Endothelial cell of umbilical vein (primary cell): ENCODE measurements at regions not wholly inside any gene's neighbourhood (a gene's known extent, or its start where the extent isn't known, plus 50 kb on each side); places are given as distances from the start of the nearest gene placed in this dataset.

Source experiments
- BruUV-seq: library from RNA; stranded (reverse); fragments of 400-500 nt; replicated peaks from 2 replicates; lab custom pipeline; 2021; lab: Mats Ljungman, UMichigan
- CTCF ChIA-PET: fragments of 300-600, 350-600 bp; sonication (Branson Sonifier 250); formaldehyde crosslinking; loops from one replicate; lab custom pipeline; 2021; ENCODE audit warnings: antibody characterized with exemption, inconsistent platforms; lab: Charles Lee
- POLR2A ChIA-PET: fragments of 300-600, 350-600 bp; sonication (Branson Sonifier 250); formaldehyde crosslinking; loops from one replicate; lab custom pipeline; 2021; ENCODE audit warnings: antibody characterized with exemption, inconsistent platforms; lab: Charles Lee
- DNase-seq: peaks from one replicate; pipeline ENCODE4 v3.0.0-alpha.2; 2011; ENCODE audit warnings: low read depth, low spot score
- FAIRE-seq: peaks from 2 replicates; lab custom pipeline; 2011; peaks lifted over from hg19 to GRCh38; lab: Jason Lieb, UNC
- H2AFZ ChIP-seq: 2 replicates; pipeline ENCODE4 v1.6.0; 2012; ENCODE audit warnings: low read depth, low read length, control low read depth, inconsistent platforms
- H3K27ac ChIP-seq: 2 replicates; pipeline ENCODE4 v1.5.1; 2011; ENCODE audit warnings: low read depth, mild to moderate bottlenecking, control low read depth, low read length, moderate library complexity; ENCODE audit not compliant: insufficient read depth
- H3K27me3 ChIP-seq, 2 experiments: 2 replicates each; pipeline versions ENCODE4 v1.6.0 to v1.6.1; 2011; ENCODE audit warnings: low read length in 2 of 2, mixed read lengths in 1 of 2; ENCODE audit not compliant: control insufficient read depth in 2 of 2, insufficient read depth in 2 of 2
- H3K36me3 ChIP-seq, 2 experiments: 2 replicates in 1 of 2; 3 replicates in 1 of 2; pipeline ENCODE4 v1.5.1; 2011; ENCODE audit warnings: low read length in 2 of 2, mild to moderate bottlenecking in 1 of 2, moderate library complexity in 1 of 2; ENCODE audit not compliant: control insufficient read depth in 2 of 2, insufficient read depth in 2 of 2; ENCODE audit errors: extremely low read depth in 1 of 2
- H3K4me1 ChIP-seq: 3 replicates; pipeline ENCODE4 v1.5.1; 2011; ENCODE audit warnings: mild to moderate bottlenecking, low read length; ENCODE audit not compliant: control insufficient read depth, insufficient read depth; ENCODE audit errors: extremely low read depth
- H3K4me2 ChIP-seq: 2 replicates; pipeline ENCODE4 v1.6.1; 2011; ENCODE audit warnings: low read length, control low read depth, mixed read lengths; ENCODE audit not compliant: insufficient read depth
- H3K4me3 ChIP-seq, 3 experiments: fragments of 200-600 bp in 1 of 3; sonication (generic), shearing (Covaris generic) in 1 of 3; replicated peaks in 1 of 3; 2 replicates each; pipeline ENCODE4 v1.5.1; 2011 to 2016; ENCODE audit warnings: control low read depth in 3 of 3, low read length in 3 of 3, mild to moderate bottlenecking in 2 of 3, inconsistent platforms in 1 of 3, low read depth in 1 of 3, moderate library complexity in 1 of 3; ENCODE audit not compliant: insufficient read depth in 1 of 3
- H3K79me2 ChIP-seq: 2 replicates; pipeline ENCODE4 v1.6.0; 2012; ENCODE audit warnings: low read length, inconsistent platforms; ENCODE audit not compliant: control insufficient read depth, insufficient read depth
- H3K9ac ChIP-seq: replicated peaks from 2 replicates; pipeline ENCODE3; 2011; ENCODE audit warnings: low read length, control low read depth; ENCODE audit not compliant: insufficient read depth; ENCODE audit errors: extremely low read depth
- H3K9me1 ChIP-seq: replicated peaks from 3 replicates; pipeline ENCODE4 v1.6.0; 2011; ENCODE audit warnings: mild to moderate bottlenecking, low read length; ENCODE audit not compliant: control insufficient read depth, insufficient read depth; ENCODE audit errors: extremely low read depth
- H3K9me3 ChIP-seq: replicated peaks from 2 replicates; pipeline ENCODE4 v1.5.1; 2012; ENCODE audit warnings: low read length, inconsistent platforms; ENCODE audit not compliant: control insufficient read depth, insufficient read depth
- H4K20me1 ChIP-seq: replicated peaks from 2 replicates; pipeline ENCODE3; 2011; ENCODE audit warnings: mild to moderate bottlenecking, low read length; ENCODE audit not compliant: control insufficient read depth, insufficient read depth; ENCODE audit errors: extremely low read depth
- CTCF ChIP-seq, 2 donors: IDR thresholded peaks; 1 replicate in 1 of 2; 2 replicates in 1 of 2; pipeline ENCODE4 v1.5.1; 2011; ENCODE audit warnings: low read length in 2 of 2, mild to moderate bottlenecking in 2 of 2, moderate library complexity in 2 of 2, control low read depth in 1 of 2, inconsistent platforms in 1 of 2, low read depth in 1 of 2; ENCODE audit not compliant: insufficient read depth in 1 of 2; ENCODE audit errors: extremely low read depth in 1 of 2
- EZH2 ChIP-seq: IDR thresholded peaks from 2 replicates; pipeline ENCODE4 v1.6.1; 2012; ENCODE audit warnings: borderline replicate concordance, low read depth, mild to moderate bottlenecking, moderate library complexity, low read length, inconsistent platforms; ENCODE audit not compliant: severe bottlenecking
- FOS ChIP-seq: IDR thresholded peaks from 2 replicates; pipeline ENCODE4 v1.6.1; 2011; ENCODE audit warnings: mild to moderate bottlenecking, low read length, moderate library complexity, borderline replicate concordance; ENCODE audit not compliant: insufficient read depth
- GATA2 ChIP-seq: IDR thresholded peaks from 2 replicates; pipeline ENCODE4 v1.7.0; 2011; ENCODE audit warnings: low read depth, mild to moderate bottlenecking, moderate library complexity, mixed read lengths, low read length; ENCODE audit not compliant: insufficient read length, insufficient read depth
- JUN ChIP-seq: IDR thresholded peaks from 2 replicates; pipeline ENCODE4 v1.6.1; 2011; ENCODE audit warnings: borderline replicate concordance, low read depth; ENCODE audit not compliant: insufficient read length, insufficient read depth
- MYC ChIP-seq: IDR thresholded peaks from one replicate; pipeline ENCODE4 v1.6.1; 2011; ENCODE audit warnings: mild to moderate bottlenecking, low read depth, low read length
- POLR2AphosphoS5 ChIP-seq: IDR thresholded peaks from 2 replicates; pipeline ENCODE4 v1.6.1; 2012; ENCODE audit warnings: low read depth, mild to moderate bottlenecking, control low read depth, low read length, moderate library complexity; ENCODE audit not compliant: insufficient read depth
- dilution Hi-C: fragments of 300-500 bp; cut with MboI; formaldehyde crosslinking; loops from one replicate; pipeline ENCODE4 v1.15.0; 2019; ENCODE audit warnings: low sequenced_read_pairs; ENCODE audit not compliant: extremely low pct_ligation_motif_present
- intact Hi-C: fragments of 100-400 bp; cut with micrococcal nuclease; formaldehyde crosslinking; loops from one replicate; pipeline ENCODE4 v1.10.0; 2022

GRCh38 chr13:97522243-97522642 lies 88.3 kb downstream of the RAP2A start:
- intact Hi-C loops: no loop called here
- DNase-seq (no peak), FAIRE-seq (no peak)
- Histone ChIP-seq H3K4me2 (no peak overlapping the region), H2AFZ (no peak overlapping the region), H3K27ac (no peak overlapping the region), H3K9me3 (no peaks in the 10 kb centered on the region), H3K4me3 (no peak overlapping the region), H3K27me3 (peaks cover 0 to 3% of the 10 kb centered on the region in 2 experiments), H3K36me3 (no peaks in the 10 kb centered on the region), H3K9me1 (no peaks in the 10 kb centered on the region), H3K9ac (no peak overlapping the region), H3K79me2 (no peaks in the 10 kb centered on the region), H4K20me1 (no peaks in the 10 kb centered on the region), H3K4me1 (no peaks in the 10 kb centered on the region)
- POLR2A ChIA-PET: no interaction called here
- TF ChIP-seq POLR2AphosphoS5 (no peak), GATA2 (no peak), JUN (no peak), MYC (no peak), FOS (no peak), EZH2 (no peak), CTCF (IDR thresholded peaks at IDR 0.05; ENCODE audit: extremely low read depth in 1 of 2, insufficient read depth in 1 of 2, low read depth in 1 of 2, low read length in 2 of 2) (no peak)
- no TSS peak for BruUV-seq
- CTCF ChIA-PET: no interaction called here
- dilution Hi-C loops: no loop called here
